GM19397 (cell line): ENCODE measurements at regions not wholly inside any gene's neighbourhood (a gene's known extent, or its start where the extent isn't known, plus 50 kb on each side); places are given as distances from the start of the nearest gene placed in this dataset.
"Not testable (repeated sequence)": the region's sequence is repeated elsewhere in the genome, so short reads cannot be mapped to it uniquely, and the experiment has no call there.

Source experiments
- ATAC-seq: cut with Tn5 transposase; IDR thresholded peaks from one replicate; pipeline ENCODE4 v1.9.1; 2021; ENCODE audit warnings: mild to moderate bottlenecking, moderate library complexity; ENCODE audit not compliant: unreplicated experiment

- ATAC-seq = no peak
Observed at GRCh38 chr5:158050421-158050820, 191.5 kb upstream of the CLINT1 start.

GRCh38 chr5:158049459-158049858 is 190.5 kb upstream of the CLINT1 start:
- no peak for ATAC-seq

- no peak for ATAC-seq
Observed at GRCh38 chr5:158045696-158046095, 186.8 kb upstream of the CLINT1 start.

- ATAC-seq = no peak
Observed at GRCh38 chr5:158039911-158040347, 181.0 kb upstream of the CLINT1 start.

GRCh38 chr5:158039441-158039840 is 180.5 kb upstream of the CLINT1 start:
- no peak for ATAC-seq

GRCh38 chr5:158036983-158037595 is 178.1 kb upstream of the CLINT1 start:
- ATAC-seq = not testable (repeated sequence)

- ATAC-seq = not testable (repeated sequence)
Observed at GRCh38 chr5:158034586-158034985, 175.6 kb upstream of the CLINT1 start.

GRCh38 chr5:158033724-158034123 is 174.8 kb upstream of the CLINT1 start:
- no peak for ATAC-seq

- no peak for ATAC-seq
Observed at GRCh38 chr5:158033076-158033475, 174.1 kb upstream of the CLINT1 start.

- ATAC-seq = no peak
Observed at GRCh38 chr5:158032246-158032645, 173.3 kb upstream of the CLINT1 start.

GRCh38 chr5:158027806-158028775 is 169.1 kb upstream of the CLINT1 start:
- no peak for ATAC-seq

- no peak for ATAC-seq
Observed at GRCh38 chr5:158026304-158027031, 167.5 kb upstream of the CLINT1 start.

- no peak for ATAC-seq
Observed at GRCh38 chr5:158023266-158023665, 164.3 kb upstream of the CLINT1 start.

GRCh38 chr5:158022837-158023236 is 163.9 kb upstream of the CLINT1 start:
- ATAC-seq = no peak

- no peak for ATAC-seq
Observed at GRCh38 chr5:158022393-158022792, 163.4 kb upstream of the CLINT1 start.

GRCh38 chr5:158020555-158021418 is 161.8 kb upstream of the CLINT1 start:
- ATAC-seq = no peak

- no peak for ATAC-seq
Observed at GRCh38 chr5:158017469-158017868, 158.5 kb upstream of the CLINT1 start.

GRCh38 chr5:158014372-158014771 is 155.4 kb upstream of the CLINT1 start:
- no peak for ATAC-seq

GRCh38 chr5:158013939-158014338 is 155.0 kb upstream of the CLINT1 start:
- ATAC-seq = no peak

GRCh38 chr5:158013303-158013702 is 154.4 kb upstream of the CLINT1 start:
- no peak for ATAC-seq
